ENCODE measurements at regions not wholly inside any gene's neighbourhood (a gene's known extent, or its start where the extent isn't known, plus 50 kb on each side); places are given as distances from the start of the nearest gene placed in this dataset.

DNA sequence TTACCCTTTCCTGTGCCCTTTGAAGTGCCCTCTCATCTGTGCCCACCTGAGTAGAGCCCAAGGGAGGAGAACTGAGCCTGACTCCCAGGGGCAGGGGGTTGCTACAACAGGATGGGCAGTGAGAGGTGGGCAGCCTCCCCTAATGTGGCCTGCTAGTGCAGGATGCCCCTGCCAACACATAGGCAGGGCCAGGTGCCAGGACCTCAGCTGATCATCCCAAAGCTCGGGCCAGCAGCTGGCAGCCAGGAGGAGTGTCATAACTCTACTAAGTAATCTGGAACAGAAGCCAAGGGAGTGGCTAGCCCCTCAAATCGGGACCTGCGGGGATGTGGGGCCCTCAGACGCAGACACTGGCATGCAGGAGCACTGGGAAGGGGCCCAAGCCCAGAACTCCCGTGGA is 208.8 kb upstream of the RAB4A start:
- H3K27ac ChIP-seq (ENCODE audit: low read depth, low read length, poor library complexity, severe bottlenecking): no peak overlapping the region
- H3K4me1 ChIP-seq (ENCODE audit: insufficient read depth, low read length, poor library complexity, severe bottlenecking): no peaks in the 10 kb centered on the region
- no peaks in the 10 kb centered on the region for H3K36me3 ChIP-seq (ENCODE audit: insufficient read depth, low read length, poor library complexity, severe bottlenecking)
- intact Hi-C loops (cut with micrococcal nuclease; ENCODE audit: unreplicated experiment): no loop called here
- ChIA-PET POLR2A (ENCODE audit: low non-redundant PET) (no interaction called here), CTCF (no interaction called here)
- no peak for DNase-seq (ENCODE audit: low spot score)
- no peaks in the 10 kb centered on the region for H3K9me3 ChIP-seq (ENCODE audit: low read depth, low read length, poor library complexity, severe bottlenecking)
- no peak overlapping the region for H3K4me3 ChIP-seq (ENCODE audit: low read depth, low read length, poor library complexity, severe bottlenecking)
- H3K27me3 ChIP-seq (replicated peaks; ENCODE audit: insufficient read depth, low read depth, low read length, poor library complexity): no peaks in the 10 kb centered on the region
- TF ChIP-seq, protein P1, sequence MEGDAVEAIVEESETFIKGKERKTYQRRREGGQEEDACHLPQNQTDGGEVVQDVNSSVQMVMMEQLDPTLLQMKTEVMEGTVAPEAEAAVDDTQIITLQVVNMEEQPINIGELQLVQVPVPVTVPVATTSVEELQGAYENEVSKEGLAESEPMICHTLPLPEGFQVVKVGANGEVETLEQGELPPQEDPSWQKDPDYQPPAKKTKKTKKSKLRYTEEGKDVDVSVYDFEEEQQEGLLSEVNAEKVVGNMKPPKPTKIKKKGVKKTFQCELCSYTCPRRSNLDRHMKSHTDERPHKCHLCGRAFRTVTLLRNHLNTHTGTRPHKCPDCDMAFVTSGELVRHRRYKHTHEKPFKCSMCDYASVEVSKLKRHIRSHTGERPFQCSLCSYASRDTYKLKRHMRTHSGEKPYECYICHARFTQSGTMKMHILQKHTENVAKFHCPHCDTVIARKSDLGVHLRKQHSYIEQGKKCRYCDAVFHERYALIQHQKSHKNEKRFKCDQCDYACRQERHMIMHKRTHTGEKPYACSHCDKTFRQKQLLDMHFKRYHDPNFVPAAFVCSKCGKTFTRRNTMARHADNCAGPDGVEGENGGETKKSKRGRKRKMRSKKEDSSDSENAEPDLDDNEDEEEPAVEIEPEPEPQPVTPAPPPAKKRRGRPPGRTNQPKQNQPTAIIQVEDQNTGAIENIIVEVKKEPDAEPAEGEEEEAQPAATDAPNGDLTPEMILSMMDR (conservative IDR thresholded peaks at IDR 0.05; ENCODE audit: low read depth, low read length): no peak
- no peak for TF ChIP-seq EZH2 (IDR thresholded peaks at IDR 0.05; ENCODE audit: borderline replicate concordance, low read depth, low read length, poor library complexity, severe bottlenecking)
- BruUV-seq (replicated peaks): no TSS peak

DNA sequence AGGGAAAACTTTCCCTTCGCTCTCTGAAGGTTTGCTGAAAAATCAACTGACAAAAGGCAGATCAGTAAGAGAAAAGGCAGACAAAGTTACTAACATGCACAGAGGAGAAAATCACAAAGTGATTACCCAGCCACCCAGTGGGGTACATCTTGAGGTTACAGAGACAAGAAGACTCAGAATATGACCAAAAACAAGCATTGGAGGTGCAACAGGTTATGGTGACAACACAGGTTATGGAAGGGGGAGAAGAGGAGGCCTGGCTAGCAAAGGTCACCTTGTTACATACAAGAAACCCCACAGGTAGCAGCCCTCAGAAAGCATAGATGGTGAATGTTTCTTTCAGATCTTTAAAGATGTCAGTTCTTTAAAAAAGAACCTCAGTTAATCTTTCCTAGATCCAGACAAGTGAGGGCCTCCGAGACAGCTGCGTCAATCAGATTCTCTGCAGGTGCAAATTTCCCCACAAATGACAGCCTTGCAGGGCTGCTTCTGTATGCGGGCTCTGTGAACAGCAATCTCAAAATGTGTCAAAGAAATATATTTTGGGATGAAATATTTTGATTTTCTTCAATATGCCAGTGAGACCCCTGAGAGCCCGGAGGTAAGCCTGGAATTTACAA is 207.6 kb upstream of the RAB4A start:
- Histone ChIP-seq H3K9me3 (ENCODE audit: low read depth, low read length, poor library complexity, severe bottlenecking) (no peaks in the 10 kb centered on the region), H3K36me3 (ENCODE audit: insufficient read depth, low read length, poor library complexity, severe bottlenecking) (no peaks in the 10 kb centered on the region), H3K27ac (ENCODE audit: low read depth, low read length, poor library complexity, severe bottlenecking) (no peak overlapping the region), H3K4me1 (ENCODE audit: insufficient read depth, low read length, poor library complexity, severe bottlenecking) (no peaks in the 10 kb centered on the region), H3K27me3 (replicated peaks; ENCODE audit: insufficient read depth, low read depth, low read length, poor library complexity) (no peaks in the 10 kb centered on the region), H3K4me3 (ENCODE audit: low read depth, low read length, poor library complexity, severe bottlenecking) (no peak overlapping the region)
- ChIA-PET CTCF (no interaction called here), POLR2A (ENCODE audit: low non-redundant PET) (no interaction called here)
- intact Hi-C loops (cut with micrococcal nuclease; ENCODE audit: unreplicated experiment): no loop called here
- no peak for DNase-seq (ENCODE audit: low spot score)
- no TSS peak for BruUV-seq (replicated peaks)
- TF ChIP-seq, protein P1 (conservative IDR thresholded peaks at IDR 0.05; ENCODE audit: low read depth, low read length): no peak
- no peak for TF ChIP-seq EZH2 (IDR thresholded peaks at IDR 0.05; ENCODE audit: borderline replicate concordance, low read depth, low read length, poor library complexity, severe bottlenecking)

GRCh38 chr1:229064320-229065168 is 206.4 kb upstream of the RAB4A start:
- Histone ChIP-seq H3K9me3 (ENCODE audit: low read depth, low read length, poor library complexity, severe bottlenecking) (no peaks in the 10 kb centered on the region), H3K27me3 (replicated peaks; ENCODE audit: insufficient read depth, low read depth, low read length, poor library complexity) (no peaks in the 10 kb centered on the region), H3K27ac (ENCODE audit: low read depth, low read length, poor library complexity, severe bottlenecking) (no peak overlapping the region), H3K4me1 (ENCODE audit: insufficient read depth, low read length, poor library complexity, severe bottlenecking) (no peaks in the 10 kb centered on the region), H3K36me3 (ENCODE audit: insufficient read depth, low read length, poor library complexity, severe bottlenecking) (no peaks in the 10 kb centered on the region), H3K4me3 (ENCODE audit: low read depth, low read length, poor library complexity, severe bottlenecking) (no peak overlapping the region)
- intact Hi-C loops (cut with micrococcal nuclease; ENCODE audit: unreplicated experiment): no loop called here
- POLR2A ChIA-PET (ENCODE audit: low non-redundant PET): no interaction called here
- no peak for TF ChIP-seq EZH2 (IDR thresholded peaks at IDR 0.05; ENCODE audit: borderline replicate concordance, low read depth, low read length, poor library complexity, severe bottlenecking)
- TF ChIP-seq, protein P1 (conservative IDR thresholded peaks at IDR 0.05; ENCODE audit: low read depth, low read length): no peak
- CTCF ChIA-PET: no interaction called here
- no TSS peak for BruUV-seq (replicated peaks)
- no peak for DNase-seq (ENCODE audit: low spot score)
